ENCODE measurements at regions not wholly inside any gene's neighbourhood (a gene's known extent, or its start where the extent isn't known, plus 50 kb on each side); places are given as distances from the start of the nearest gene placed in this dataset.

- no peak for DNase-seq
Measured at GRCh38 chr1:30819244-30819571, 61.6 kb upstream of the LAPTM5 start.

- DNase-seq = no peak
Measured at GRCh38 chr1:30818568-30819243, 61.1 kb upstream of the LAPTM5 start.

GRCh38 chr1:30817548-30817947, 60.0 kb upstream of the LAPTM5 start:
- no peak for DNase-seq

GRCh38 chr1:30817077-30817438, 59.5 kb upstream of the LAPTM5 start:
- no peak for DNase-seq

GRCh38 chr1:30816211-30817076, 58.9 kb upstream of the LAPTM5 start:
- peak; percentile 69 for DNase-seq

GRCh38 chr1:30815556-30815955, 58.0 kb upstream of the LAPTM5 start:
- DNase-seq = no peak

GRCh38 chr1:30814292-30814691, 56.7 kb upstream of the LAPTM5 start:
- DNase-seq = no peak

- DNase-seq = no peak
Measured at GRCh38 chr1:30812076-30812475, 54.5 kb upstream of the LAPTM5 start.

- DNase-seq = no peak
Measured at GRCh38 chr1:30811187-30811586, 53.6 kb upstream of the LAPTM5 start.

GRCh38 chr1:30810416-30811080, 53.0 kb upstream of the LAPTM5 start:
- no peak for DNase-seq

GRCh38 chr1:30809514-30810263, 52.1 kb upstream of the LAPTM5 start:
- DNase-seq = no peak

GRCh38 chr1:30808067-30808662, 50.6 kb upstream of the LAPTM5 start:
- DNase-seq = no peak

GRCh38 chr1:30807318-30808066, 49.9 kb upstream of the LAPTM5 start:
- DNase-seq = peak; percentile 58
